NAMALWA (cell line): ENCODE measurements at regions not wholly inside any gene's neighbourhood (a gene's known extent, or its start where the extent isn't known, plus 50 kb on each side); places are given as distances from the start of the nearest gene placed in this dataset.
"Not testable (repeated sequence)": the region's sequence is repeated elsewhere in the genome, so short reads cannot be mapped to it uniquely, and the experiment has no call there.

Experiments used
- DNase-seq: peaks from one replicate; pipeline ENCODE4 v3.0.0-alpha.2; 2015; ENCODE audit warnings: low spot score

- not testable (repeated sequence) for DNase-seq
These were observed 2805.9 kb downstream of the RPIA start for GRCh38 chr2:91497129-91498064.

GRCh38 chr2:91498065-91498449 is 2806.6 kb downstream of the RPIA start:
- not testable (repeated sequence) for DNase-seq

- DNase-seq = not testable (repeated sequence)
These were observed 2807.2 kb downstream of the RPIA start for GRCh38 chr2:91498513-91499250.

DNA sequence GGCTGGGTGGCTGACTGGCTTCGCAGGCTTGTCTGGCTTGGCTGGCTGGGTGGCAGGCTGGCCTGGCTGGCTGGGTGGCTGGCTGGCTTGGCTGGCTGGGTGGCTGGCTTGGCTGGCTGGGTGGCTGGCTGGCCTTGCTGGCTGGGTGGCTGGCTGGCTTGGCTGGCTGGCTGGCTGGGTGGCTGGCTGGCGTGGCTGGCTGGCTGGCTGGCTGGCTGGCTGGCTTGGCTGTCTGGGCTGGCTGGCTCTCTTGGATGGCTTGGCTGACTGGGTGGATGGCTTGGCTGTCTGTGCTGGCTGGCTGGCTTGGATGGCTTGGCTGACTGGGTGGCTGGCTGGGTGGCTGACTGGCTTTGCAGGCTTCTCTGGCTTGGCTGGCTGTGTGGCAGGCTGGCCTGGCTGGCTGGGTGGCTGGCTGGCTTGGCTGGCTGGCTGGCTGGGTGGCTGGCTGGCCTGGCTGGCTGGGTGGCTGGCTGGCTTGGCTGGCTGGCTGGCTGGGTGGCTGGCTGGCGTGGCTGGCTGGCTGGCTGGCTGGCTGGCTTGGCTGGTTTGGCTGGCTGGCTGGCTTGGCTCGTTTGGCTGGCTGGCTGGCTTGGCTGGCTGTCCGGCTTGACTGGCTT is 2808.1 kb downstream of the RPIA start:
- not testable (repeated sequence) for DNase-seq

GRCh38 chr2:91500246-91500977 is 2808.9 kb downstream of the RPIA start:
- DNase-seq = not testable (repeated sequence)

- DNase-seq = not testable (repeated sequence)
These were observed 2809.5 kb downstream of the RPIA start for GRCh38 chr2:91500978-91501310.

DNA sequence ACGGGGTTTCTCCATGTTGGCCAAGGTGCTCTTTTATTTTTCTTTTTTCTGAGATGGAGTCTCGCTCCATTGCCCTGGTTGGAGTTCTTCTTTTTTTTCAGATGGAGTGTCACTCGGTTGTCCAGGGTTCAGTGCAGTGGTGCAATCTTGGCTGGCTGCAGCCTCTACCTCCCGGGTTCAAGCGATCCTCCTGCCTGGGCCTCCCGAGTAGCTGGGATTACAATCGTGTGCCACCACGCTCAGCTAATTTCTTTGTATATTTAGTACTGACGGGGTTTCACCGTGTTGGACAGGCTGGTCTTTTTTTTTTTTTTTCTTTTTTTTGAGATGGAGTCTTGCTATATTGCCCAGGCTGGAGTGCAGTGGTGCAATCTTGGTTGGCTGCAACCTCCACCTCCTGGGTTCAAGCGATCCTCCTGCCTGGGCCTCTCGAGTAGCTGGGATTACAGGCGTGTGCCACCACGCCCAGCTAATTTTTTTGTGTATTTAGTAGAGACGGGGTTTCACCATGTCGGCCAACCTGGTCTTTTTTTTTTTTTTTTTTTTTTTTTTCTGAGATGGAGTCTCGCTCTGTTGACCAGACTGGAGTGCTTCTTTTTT is 2810.1 kb downstream of the RPIA start:
- DNase-seq = not testable (repeated sequence)

GRCh38 chr2:91503572-91503958 is 2812.1 kb downstream of the RPIA start:
- not testable (repeated sequence) for DNase-seq

- DNase-seq = not testable (repeated sequence)
These were observed 2812.7 kb downstream of the RPIA start for GRCh38 chr2:91503959-91504741.

GRCh38 chr2:91508816-91509215 is 2817.3 kb downstream of the RPIA start:
- DNase-seq = not testable (repeated sequence)

GRCh38 chr2:91509276-91509675 is 2817.8 kb downstream of the RPIA start:
- not testable (repeated sequence) for DNase-seq

GRCh38 chr2:91511166-91511565 is 2819.7 kb downstream of the RPIA start:
- DNase-seq = not testable (repeated sequence)

DNA sequence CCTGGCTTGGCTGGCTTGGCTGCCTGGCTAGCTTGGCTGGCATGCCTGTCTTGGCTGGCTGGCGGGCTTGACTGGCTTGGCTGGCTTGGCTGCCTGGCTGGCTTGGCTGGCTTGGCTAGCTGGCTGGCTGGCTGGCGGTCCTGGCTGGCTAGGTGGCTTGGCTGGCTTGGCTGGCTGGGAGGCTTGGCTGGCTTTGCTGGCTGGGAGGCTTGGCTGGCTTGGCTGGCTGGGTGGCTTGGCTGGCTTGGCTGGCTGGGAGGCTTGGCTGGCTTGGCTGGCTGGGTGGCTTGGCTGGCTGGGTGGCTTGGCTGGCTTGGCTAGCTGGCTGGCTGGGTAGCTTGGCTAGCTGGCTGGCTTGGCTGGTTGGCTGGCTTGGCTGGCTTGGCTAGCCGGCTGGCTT is 2824.5 kb downstream of the RPIA start:
- DNase-seq = not testable (repeated sequence)

GRCh38 chr2:91516669-91517068 is 2825.2 kb downstream of the RPIA start:
- DNase-seq = not testable (repeated sequence)

- DNase-seq = not testable (repeated sequence)
These were observed 2826.4 kb downstream of the RPIA start for GRCh38 chr2:91517846-91518245.

DNA sequence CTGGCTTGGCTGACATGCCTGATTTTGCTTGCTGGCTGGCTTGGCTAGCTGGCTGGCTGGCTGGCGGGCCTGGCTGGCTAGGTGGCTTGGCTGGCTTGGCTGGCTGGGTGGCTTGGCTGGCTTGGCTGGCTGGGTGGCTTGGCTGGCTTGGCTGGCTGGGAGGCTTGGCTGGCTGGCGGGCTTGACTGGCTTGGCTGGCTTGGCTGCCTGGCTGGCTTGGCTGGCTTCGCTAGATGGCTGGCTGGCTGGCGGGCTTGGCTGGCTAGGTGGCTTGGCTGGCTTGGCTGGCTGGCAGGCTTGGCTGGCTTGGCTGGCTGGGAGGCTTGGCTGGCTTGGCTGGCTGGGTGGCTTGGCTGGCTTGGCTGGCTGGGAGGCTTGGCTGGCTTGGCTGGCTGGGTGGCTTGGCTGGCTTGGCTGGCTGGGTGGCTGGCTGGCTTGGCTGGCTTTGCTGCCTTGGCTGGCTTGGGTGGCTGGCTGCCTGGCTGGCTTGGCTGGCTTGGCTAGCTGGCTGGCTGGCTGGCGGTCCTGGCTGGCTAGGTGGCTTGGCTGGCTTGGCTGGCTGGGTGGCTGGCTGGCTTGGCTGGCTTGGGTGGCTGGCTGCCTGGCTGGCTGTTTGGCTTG is 2827.0 kb downstream of the RPIA start:
- DNase-seq = not testable (repeated sequence)

DNA sequence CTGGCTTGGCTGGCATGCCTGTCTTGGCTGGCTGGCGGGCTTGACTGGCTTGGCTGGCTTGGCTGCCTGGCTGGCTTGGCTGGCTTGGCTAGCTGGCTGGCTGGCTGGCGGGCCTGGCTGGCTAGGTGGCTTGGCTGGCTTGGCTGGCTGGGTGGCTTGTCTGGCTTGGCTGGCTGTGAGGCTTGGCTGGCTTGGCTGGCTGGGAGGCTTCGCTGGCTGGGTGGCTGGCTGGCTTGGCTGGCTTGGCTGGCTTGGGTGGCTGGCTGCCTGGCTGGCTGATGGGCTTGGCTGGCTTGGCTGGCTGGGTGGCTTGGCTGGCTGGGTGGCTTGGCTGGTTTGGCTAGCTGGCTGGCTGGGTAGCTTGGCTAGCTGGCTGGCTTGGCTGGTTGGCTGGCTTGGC is 2827.9 kb downstream of the RPIA start:
- DNase-seq = not testable (repeated sequence)

GRCh38 chr2:91519914-91520313 is 2828.4 kb downstream of the RPIA start:
- not testable (repeated sequence) for DNase-seq

DNA sequence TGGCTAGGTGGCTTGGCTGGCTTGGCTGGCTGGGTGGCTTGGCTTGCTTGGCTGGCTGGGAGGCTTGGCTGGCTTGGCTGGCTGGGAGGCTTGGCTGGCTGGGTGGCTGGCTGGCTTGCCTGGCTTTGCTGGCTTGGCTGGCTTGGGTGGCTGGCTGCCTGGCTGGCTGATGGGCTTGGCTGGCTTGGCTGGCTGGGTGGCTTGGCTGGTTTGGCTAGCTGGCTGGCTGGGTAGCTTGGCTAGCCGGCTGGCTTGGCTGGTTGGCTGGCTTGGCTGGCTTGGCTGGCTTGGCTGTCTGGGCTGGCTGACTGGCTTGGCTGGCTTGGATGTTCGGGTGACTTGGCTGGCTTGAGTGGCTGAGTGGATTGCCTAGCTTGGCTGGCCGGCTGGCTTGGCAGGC is 2829.1 kb downstream of the RPIA start:
- DNase-seq = not testable (repeated sequence)

DNA sequence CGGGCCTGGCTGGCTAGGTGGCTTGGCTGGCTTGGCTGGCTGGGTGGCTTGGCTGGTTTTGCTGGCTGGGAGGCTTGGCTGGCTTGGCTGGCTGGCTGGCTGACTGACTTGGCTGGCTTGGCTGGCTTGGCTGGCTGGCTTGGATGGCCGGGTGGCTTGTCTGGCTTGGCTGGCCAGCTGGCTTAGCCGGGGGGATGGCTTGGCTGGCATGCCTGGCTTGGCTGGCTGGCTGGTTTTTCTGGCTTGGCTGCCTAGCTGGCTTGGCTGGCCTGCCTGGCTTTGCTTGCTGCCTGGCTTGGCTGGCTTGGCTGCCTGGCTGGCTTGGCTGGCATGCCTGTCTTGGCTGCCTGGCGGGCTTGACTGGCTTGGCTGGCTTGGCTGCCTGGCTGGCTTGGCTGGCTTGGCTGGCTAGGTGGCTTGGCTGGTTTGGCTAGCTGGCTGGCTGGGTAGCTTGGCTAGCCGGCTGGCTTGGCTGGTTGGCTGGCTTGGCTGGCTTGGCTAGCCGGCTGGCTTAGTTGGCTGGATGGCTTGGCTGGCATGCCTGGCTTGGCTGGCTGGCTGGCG is 2829.6 kb downstream of the RPIA start:
- DNase-seq = not testable (repeated sequence)
